ENCODE measurements at regions not wholly inside any gene's neighbourhood (a gene's known extent, or its start where the extent isn't known, plus 50 kb on each side); places are given as distances from the start of the nearest gene placed in this dataset.
"Not testable (repeated sequence)": the region's sequence is repeated elsewhere in the genome, so short reads cannot be mapped to it uniquely, and the experiment has no call there.

GRCh38 chr6:19892260-19892659 lies 55.1 kb downstream of the ID4 start:
- DNase-seq (ENCODE audit: low spot score) (no peak), ATAC-seq (ENCODE audit: low FRiP score) (no peak)
- TF ChIP-seq CTCF (IDR thresholded peaks at IDR 0.05) = no peak

- no peak for TF ChIP-seq CTCF (IDR thresholded peaks at IDR 0.05)
- no peak for DNase-seq (ENCODE audit: low spot score)
- ATAC-seq (ENCODE audit: low FRiP score) = no peak
These were observed 58.9 kb downstream of the ID4 start for GRCh38 chr6:19895866-19896692.

GRCh38 chr6:19896693-19897010 lies 59.5 kb downstream of the ID4 start:
- DNase-seq (ENCODE audit: low spot score) = no peak
- TF ChIP-seq CTCF (IDR thresholded peaks at IDR 0.05) = no peak
- ATAC-seq (ENCODE audit: low FRiP score) = no peak

GRCh38 chr6:19898141-19898740 lies 61.1 kb downstream of the ID4 start:
- no peak for TF ChIP-seq CTCF (IDR thresholded peaks at IDR 0.05)
- no peak for ATAC-seq (ENCODE audit: low FRiP score)

GRCh38 chr6:19902201-19902600 lies 65.0 kb downstream of the ID4 start:
- ATAC-seq (ENCODE audit: low FRiP score) (no peak), DNase-seq (ENCODE audit: low spot score) (no peak)
- TF ChIP-seq CTCF (IDR thresholded peaks at IDR 0.05) = no peak

More at GRCh38 chr6:19898141-19898740, 61.1 kb downstream of the ID4 start:
- DNase-seq (ENCODE audit: low spot score) = no peak

GRCh38 chr6:19904408-19904807 lies 67.2 kb downstream of the ID4 start:
- not testable (repeated sequence) for DNase-seq (ENCODE audit: low spot score); ATAC-seq (ENCODE audit: low FRiP score)

GRCh38 chr6:19905584-19905983 lies 68.4 kb downstream of the ID4 start:
- ATAC-seq (ENCODE audit: low FRiP score) (no peak), DNase-seq (ENCODE audit: low spot score) (no peak)
- TF ChIP-seq CTCF (IDR thresholded peaks at IDR 0.05) = no peak
